H1 (cell line): ENCODE measurements at regions not wholly inside any gene's neighbourhood (a gene's known extent, or its start where the extent isn't known, plus 50 kb on each side); places are given as distances from the start of the nearest gene placed in this dataset.

ENCODE experiments used
- ATF2 ChIP-seq: IDR thresholded peaks from 2 replicates; pipeline ENCODE4 v1.6.1; 2012; ENCODE audit warnings: low read length, inconsistent platforms
- CHD1 ChIP-seq: IDR thresholded peaks from 2 replicates; pipeline ENCODE4 v1.6.1; 2012; ENCODE audit warnings: low read depth, low read length, improper control_type of control experiment
- KDM5A ChIP-seq: fragments of 200-600 bp; IDR thresholded peaks from 2 replicates; pipeline ENCODE4 v1.7.1; 2012; ENCODE audit warnings: mild to moderate bottlenecking, low read length, inconsistent platforms, mixed read lengths
- TAF7 ChIP-seq: optimal IDR thresholded peaks from 2 replicates; pipeline ENCODE3; 2011; ENCODE audit warnings: low read depth, mild to moderate bottlenecking, inconsistent platforms, low read length, moderate library complexity, borderline replicate concordance

GRCh38 chr10:6751363-6751762 is 171.3 kb upstream of the PRKCQ start (continued):
- TF ChIP-seq ATF2 = no peak
- TF ChIP-seq TAF7 = no peak
- no peak for TF ChIP-seq CHD1
- no peak for TF ChIP-seq KDM5A
